GM19372 (cell line): ENCODE measurements at regions not wholly inside any gene's neighbourhood (a gene's known extent, or its start where the extent isn't known, plus 50 kb on each side); places are given as distances from the start of the nearest gene placed in this dataset.

Experiments
- ATAC-seq: cut with Tn5 transposase; IDR thresholded peaks from one replicate; pipeline ENCODE4 v1.9.1; 2021; ENCODE audit warnings: mild to moderate bottlenecking, low read depth, moderate library complexity; ENCODE audit not compliant: unreplicated experiment

GRCh38 chr4:59068722-59069418, 1958.7 kb upstream of the IGFBP7 start:
- no peak for ATAC-seq

GRCh38 chr4:59086410-59086809, 1976.2 kb upstream of the IGFBP7 start:
- ATAC-seq = no peak

- ATAC-seq = no peak
These were observed 1981.3 kb upstream of the IGFBP7 start for GRCh38 chr4:59091146-59092142.

- no peak for ATAC-seq
These were observed 1984.3 kb upstream of the IGFBP7 start for GRCh38 chr4:59094505-59094904.

- ATAC-seq = no peak
These were observed 1992.1 kb upstream of the IGFBP7 start for GRCh38 chr4:59102311-59102710.

- no peak for ATAC-seq
These were observed 2010.2 kb upstream of the IGFBP7 start for GRCh38 chr4:59120287-59120814.

GRCh38 chr4:59122626-59123025, 2012.4 kb upstream of the IGFBP7 start:
- ATAC-seq = no peak

GRCh38 chr4:59126159-59126558, 2016.0 kb upstream of the IGFBP7 start:
- ATAC-seq = no peak

- no peak for ATAC-seq
These were observed 2016.8 kb upstream of the IGFBP7 start for GRCh38 chr4:59127006-59127405.

GRCh38 chr4:59127743-59128142, 2017.6 kb upstream of the IGFBP7 start:
- ATAC-seq = no peak

- no peak for ATAC-seq
These were observed 2025.2 kb upstream of the IGFBP7 start for GRCh38 chr4:59135248-59135985.

GRCh38 chr4:59161249-59161648, 2038.9 kb upstream of the ADGRL3 start:
- no peak for ATAC-seq

GRCh38 chr4:59175617-59176016, 2024.5 kb upstream of the ADGRL3 start:
- no peak for ATAC-seq

GRCh38 chr4:59179372-59179771, 2020.8 kb upstream of the ADGRL3 start:
- no peak for ATAC-seq

GRCh38 chr4:59180161-59180560, 2020.0 kb upstream of the ADGRL3 start:
- ATAC-seq = no peak

- no peak for ATAC-seq
These were observed 2019.2 kb upstream of the ADGRL3 start for GRCh38 chr4:59180969-59181368.

- ATAC-seq = no peak
These were observed 2004.3 kb upstream of the ADGRL3 start for GRCh38 chr4:59195839-59196238.

GRCh38 chr4:59200992-59201391, 1999.1 kb upstream of the ADGRL3 start:
- ATAC-seq = no peak

GRCh38 chr4:59217910-59218631, 1982.1 kb upstream of the ADGRL3 start:
- no peak for ATAC-seq

- ATAC-seq = no peak
These were observed 1977.9 kb upstream of the ADGRL3 start for GRCh38 chr4:59222221-59222620.
